ENCODE measurements at regions not wholly inside any gene's neighbourhood (a gene's known extent, or its start where the extent isn't known, plus 50 kb on each side); places are given as distances from the start of the nearest gene placed in this dataset.

GRCh38 chr10:43754569-43755260 is 106.0 kb upstream of the ZNF32 start:
- DNase-seq = no peak

- no peak for DNase-seq
These were observed 104.8 kb upstream of the ZNF32 start for GRCh38 chr10:43753397-43754061.

GRCh38 chr10:43752682-43753081 is 104.0 kb upstream of the ZNF32 start:
- DNase-seq = no peak

- no peak for DNase-seq
These were observed 103.0 kb upstream of the ZNF32 start for GRCh38 chr10:43751646-43752045.

GRCh38 chr10:43749940-43750552 is 101.4 kb upstream of the ZNF32 start:
- no peak for DNase-seq

GRCh38 chr10:43749145-43749576 is 100.5 kb upstream of the ZNF32 start:
- DNase-seq = peak; percentile 62

GRCh38 chr10:43748560-43748959 is 99.9 kb upstream of the ZNF32 start:
- DNase-seq = no peak

GRCh38 chr10:43746906-43747305 is 98.2 kb upstream of the ZNF32 start:
- no peak for DNase-seq

- DNase-seq = peak; percentile 60
These were observed 90.5 kb upstream of the ZNF32 start for GRCh38 chr10:43739161-43739560.

- no peak for DNase-seq
These were observed 88.3 kb upstream of the ZNF32 start for GRCh38 chr10:43737003-43737402.

GRCh38 chr10:43735907-43736306 is 87.2 kb upstream of the ZNF32 start:
- no peak for DNase-seq

GRCh38 chr10:43734716-43735115 is 86.0 kb upstream of the ZNF32 start:
- no peak for DNase-seq

- no peak for DNase-seq
These were observed 82.8 kb upstream of the ZNF32 start for GRCh38 chr10:43731486-43731885.

GRCh38 chr10:43728425-43728824 is 79.7 kb upstream of the ZNF32 start:
- DNase-seq = no peak

GRCh38 chr10:43727935-43728334 is 79.3 kb upstream of the ZNF32 start:
- DNase-seq = no peak

GRCh38 chr10:43715334-43715733 is 66.7 kb upstream of the ZNF32 start:
- no peak for DNase-seq

- no peak for DNase-seq
These were observed 64.3 kb upstream of the ZNF32 start for GRCh38 chr10:43712821-43713584.

GRCh38 chr10:43710772-43711471 is 62.2 kb upstream of the ZNF32 start:
- DNase-seq = no peak

- DNase-seq = no peak
These were observed 59.6 kb upstream of the ZNF32 start for GRCh38 chr10:43708262-43708661.

- DNase-seq = no peak
These were observed 59.1 kb upstream of the ZNF32 start for GRCh38 chr10:43707770-43708169.

GRCh38 chr10:43706166-43706565 is 57.5 kb upstream of the ZNF32 start:
- no peak for DNase-seq

- no peak for DNase-seq
These were observed 54.6 kb upstream of the ZNF32 start for GRCh38 chr10:43703286-43703685.

GRCh38 chr10:43702936-43703281 is 54.2 kb upstream of the ZNF32 start:
- DNase-seq = no peak

All from right hindlimb (tissue), 1 donor.